Left lung (tissue), 4 donors: ENCODE measurements at regions not wholly inside any gene's neighbourhood (a gene's known extent, or its start where the extent isn't known, plus 50 kb on each side); places are given as distances from the start of the nearest gene placed in this dataset.
A peak's percentile ranks its signal among the peaks of the same experiment; 100 is the strongest.
"Not testable (repeated sequence)": the region's sequence is repeated elsewhere in the genome, so short reads cannot be mapped to it uniquely, and the experiment has no call there.

ENCODE experiments used
- ATAC-seq: fragments of 200-7000 bp; cut with Tn5 transposase; one replicate; pipeline ENCODE4 v1.9.1; 2020; ENCODE audit warnings: moderate library complexity
- DNase-seq, 4 donors: peaks; one replicate each; pipeline ENCODE4 v3.0.0-alpha.2; 2013 to 2020
- H3K27ac ChIP-seq, 2 donors: fragments of 200-600 bp; sonication (generic) in 1 of 2; one replicate each; pipeline versions ENCODE4 v1.5.0 to v1.8.0; 2020 to 2021
- H3K27me3 ChIP-seq, 2 donors: fragments of 200-600 bp; sonication (generic) in 1 of 2; one replicate each; pipeline versions ENCODE4 v1.5.0 to v1.8.0; 2020 to 2021
- H3K36me3 ChIP-seq, 2 donors: fragments of 200-600 bp; sonication (generic) in 1 of 2; one replicate each; pipeline versions ENCODE4 v1.5.0 to v1.8.0; 2020 to 2021
- H3K4me1 ChIP-seq, 2 donors: fragments of 200-600 bp; one replicate each; pipeline ENCODE4 v1.8.0; 2021
- H3K4me3 ChIP-seq, 2 donors: fragments of 200-600 bp; sonication (generic) in 1 of 2; one replicate each; pipeline versions ENCODE4 v1.5.0 to v1.8.0; 2020 to 2021; ENCODE audit warnings: mild to moderate bottlenecking in 1 of 2
- H3K9me3 ChIP-seq, 2 donors: fragments of 200-600 bp; sonication (generic) in 1 of 2; one replicate each; pipeline versions ENCODE4 v1.5.0 to v1.8.0; 2020 to 2021
- CTCF ChIP-seq, 2 donors: fragments of 200-600 bp; sonication (generic) in 1 of 2; IDR thresholded peaks; one replicate each; pipeline versions ENCODE4 v1.5.0 to v1.8.0; 2021; ENCODE audit warnings: antibody characterized with exemption in 2 of 2
- intact Hi-C, 2 donors: fragments of 100-400 bp; cut with DNase I; formaldehyde crosslinking; loops; one replicate each; pipeline versions ENCODE4 v1.11.2 to v1.14.2; 2022
- donor health status: DM: no; HTN: yes; CAD: no.
- donor health status: DM: no; HTN: no; CAD: no.

- H3K27ac ChIP-seq: no peak overlapping the region
- H3K36me3 ChIP-seq: no peaks in the 10 kb centered on the region
- no peak for TF ChIP-seq CTCF (IDR thresholded peaks at IDR 0.05)
- no peaks in the 10 kb centered on the region for H3K9me3 ChIP-seq
- no peak for ATAC-seq
- intact Hi-C loops: no loop called here
- H3K27me3 ChIP-seq: peaks cover 0 to 41% of the 10 kb centered on the region in 2 donors
- no peaks in the 10 kb centered on the region for H3K4me1 ChIP-seq
- no peak for DNase-seq
- no peak overlapping the region for H3K4me3 ChIP-seq
These were observed 121.8 kb upstream of the PHACTR3 start for GRCh38 chr20:59482351-59483187.

GRCh38 chr20:59483481-59483880 is 120.9 kb upstream of the PHACTR3 start:
- no peak for TF ChIP-seq CTCF (IDR thresholded peaks at IDR 0.05)
- no peak overlapping the region for H3K27ac ChIP-seq
- H3K4me3 ChIP-seq: no peak overlapping the region
- H3K27me3 ChIP-seq: peaks cover 0 to 41% of the 10 kb centered on the region in 2 donors
- no peaks in the 10 kb centered on the region for H3K9me3 ChIP-seq
- intact Hi-C loops: no loop called here
- DNase-seq (no peak), ATAC-seq (no peak)
- no peaks in the 10 kb centered on the region for H3K36me3 ChIP-seq
- no peaks in the 10 kb centered on the region for H3K4me1 ChIP-seq

GRCh38 chr20:59484228-59484627 is 120.1 kb upstream of the PHACTR3 start:
- intact Hi-C loops: no loop called here
- H3K4me1 ChIP-seq: no peaks in the 10 kb centered on the region
- H3K4me3 ChIP-seq: no peak overlapping the region
- TF ChIP-seq CTCF (IDR thresholded peaks at IDR 0.05): no peak
- H3K27ac ChIP-seq: no peak overlapping the region
- ATAC-seq (no peak), DNase-seq (no peak)
- no peaks in the 10 kb centered on the region for H3K9me3 ChIP-seq
- H3K27me3 ChIP-seq: peaks cover 0 to 38% of the 10 kb centered on the region in 2 donors
- no peaks in the 10 kb centered on the region for H3K36me3 ChIP-seq

- Histone ChIP-seq H3K27me3 (peaks cover 0 to 33% of the 10 kb centered on the region in 2 donors), H3K36me3 (no peaks in the 10 kb centered on the region), H3K4me1 (no peaks in the 10 kb centered on the region), H3K4me3 (no peak overlapping the region), H3K27ac (no peak overlapping the region), H3K9me3 (no peaks in the 10 kb centered on the region)
- DNase-seq (no peak), ATAC-seq (no peak)
- TF ChIP-seq CTCF (IDR thresholded peaks at IDR 0.05): no peak
- intact Hi-C loops: no loop called here
These were observed 118.5 kb upstream of the PHACTR3 start for GRCh38 chr20:59485576-59486454.

- DNase-seq: peak in 1 of 4 donors; percentile 14
- H3K36me3 ChIP-seq, H3K27ac ChIP-seq, H3K4me3 ChIP-seq, ATAC-seq, H3K9me3 ChIP-seq, intact Hi-C loops, H3K4me1 ChIP-seq, H3K27me3 ChIP-seq: not testable (repeated sequence)
These were observed 115.9 kb upstream of the PHACTR3 start for GRCh38 chr20:59488459-59488858.

- intact Hi-C loops, DNase-seq, ATAC-seq, H3K4me3 ChIP-seq, H3K27ac ChIP-seq, H3K36me3 ChIP-seq, H3K4me1 ChIP-seq, H3K9me3 ChIP-seq: not testable (repeated sequence)
- peaks cover 0 to 18% of the 10 kb centered on the region in 2 donors for H3K27me3 ChIP-seq
These were observed 113.9 kb upstream of the PHACTR3 start for GRCh38 chr20:59490196-59491004.
